K562 (cell line): ENCODE measurements at regions not wholly inside any gene's neighbourhood (a gene's known extent, or its start where the extent isn't known, plus 50 kb on each side); places are given as distances from the start of the nearest gene placed in this dataset.

Experiments used
- FOXJ3 ChIP-seq: sonication (generic); formaldehyde crosslinking; IDR thresholded peaks from 2 replicates; pipeline ENCODE4 v1.4.0; 2020; ENCODE audit warnings: mild to moderate bottlenecking, missing genetic modification reagents
- GTF2F1 ChIP-seq: IDR thresholded peaks from 2 replicates; pipeline ENCODE4 v1.6.1; 2011; ENCODE audit warnings: low read depth, low read length, improper control_type of control experiment
- ZNF668 ChIP-seq: fragments of 250-450 bp; sonication (Bioruptor Pico); IDR thresholded peaks from 2 replicates; pipeline ENCODE4 v1.8.0; 2022; ENCODE audit warnings: mild to moderate bottlenecking, inconsistent platforms
- TF ChIP-seq, protein P1 (sequence below), 3 experiments: IDR thresholded peaks in 2 of 3; conservative IDR thresholded peaks in 1 of 3; 2 replicates each; pipeline ENCODE4 v1.5.1; 2011 to 2012; ENCODE audit warnings: low read length in 3 of 3, mild to moderate bottlenecking in 3 of 3, control low read depth in 2 of 3, improper control_type of control experiment in 1 of 3, inconsistent platforms in 1 of 3, low read depth in 1 of 3, mixed read lengths in 1 of 3, moderate library complexity in 1 of 3; ENCODE audit not compliant: insufficient read depth in 2 of 3
- TF ChIP-seq, protein P2 (sequence below), 2 experiments: fragments of 450-650 bp in 1 of 2; sonication (generic) in 1 of 2; formaldehyde crosslinking; conservative IDR thresholded peaks; 2 replicates each; pipeline versions ENCODE4 v1.4.0 to v1.8.1; 2020 to 2022; ENCODE audit warnings: mild to moderate bottlenecking in 1 of 2, missing genetic modification reagents in 1 of 2

DNA sequence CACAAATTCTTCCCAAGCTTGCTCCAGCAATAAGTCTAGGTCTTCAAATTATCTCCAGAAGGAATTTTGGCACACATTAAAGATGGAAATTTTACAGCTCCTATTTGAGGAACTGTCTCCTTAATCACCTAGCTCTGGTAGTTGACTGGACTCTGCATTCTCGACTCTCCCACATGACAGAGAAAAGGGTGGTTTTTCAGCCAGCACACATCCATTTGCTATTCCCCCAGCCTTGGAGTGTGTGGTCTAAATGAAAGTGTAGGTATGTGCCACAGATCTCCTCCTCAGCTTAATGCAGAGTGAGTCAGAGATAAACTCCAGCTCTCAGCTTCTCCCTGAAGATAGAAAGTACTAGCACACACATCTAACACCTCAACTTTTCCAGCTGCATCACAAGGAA is 62.2 kb upstream of the ALCAM start:
- TF ChIP-seq FOXJ3 (CRISPR knock-in tag) (no peak), ZNF668 (no peak), GTF2F1 (no peak)
- TF ChIP-seq, protein P1, sequence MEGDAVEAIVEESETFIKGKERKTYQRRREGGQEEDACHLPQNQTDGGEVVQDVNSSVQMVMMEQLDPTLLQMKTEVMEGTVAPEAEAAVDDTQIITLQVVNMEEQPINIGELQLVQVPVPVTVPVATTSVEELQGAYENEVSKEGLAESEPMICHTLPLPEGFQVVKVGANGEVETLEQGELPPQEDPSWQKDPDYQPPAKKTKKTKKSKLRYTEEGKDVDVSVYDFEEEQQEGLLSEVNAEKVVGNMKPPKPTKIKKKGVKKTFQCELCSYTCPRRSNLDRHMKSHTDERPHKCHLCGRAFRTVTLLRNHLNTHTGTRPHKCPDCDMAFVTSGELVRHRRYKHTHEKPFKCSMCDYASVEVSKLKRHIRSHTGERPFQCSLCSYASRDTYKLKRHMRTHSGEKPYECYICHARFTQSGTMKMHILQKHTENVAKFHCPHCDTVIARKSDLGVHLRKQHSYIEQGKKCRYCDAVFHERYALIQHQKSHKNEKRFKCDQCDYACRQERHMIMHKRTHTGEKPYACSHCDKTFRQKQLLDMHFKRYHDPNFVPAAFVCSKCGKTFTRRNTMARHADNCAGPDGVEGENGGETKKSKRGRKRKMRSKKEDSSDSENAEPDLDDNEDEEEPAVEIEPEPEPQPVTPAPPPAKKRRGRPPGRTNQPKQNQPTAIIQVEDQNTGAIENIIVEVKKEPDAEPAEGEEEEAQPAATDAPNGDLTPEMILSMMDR (IDR thresholded peaks at IDR 0.05 in 2 of 3, conservative IDR thresholded peaks at IDR 0.05 in 1 of 3; ENCODE audit: insufficient read depth in 2 of 3, low read depth in 1 of 3, low read length in 3 of 3) = no peak
- TF ChIP-seq, protein P2, sequence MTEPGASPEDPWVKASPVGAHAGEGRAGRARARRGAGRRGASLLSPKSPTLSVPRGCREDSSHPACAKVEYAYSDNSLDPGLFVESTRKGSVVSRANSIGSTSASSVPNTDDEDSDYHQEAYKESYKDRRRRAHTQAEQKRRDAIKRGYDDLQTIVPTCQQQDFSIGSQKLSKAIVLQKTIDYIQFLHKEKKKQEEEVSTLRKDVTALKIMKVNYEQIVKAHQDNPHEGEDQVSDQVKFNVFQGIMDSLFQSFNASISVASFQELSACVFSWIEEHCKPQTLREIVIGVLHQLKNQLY (CRISPR knock-in tag; conservative IDR thresholded peaks at IDR 0.05) = no peak
